ENCODE measurements at regions not wholly inside any gene's neighbourhood (a gene's known extent, or its start where the extent isn't known, plus 50 kb on each side); places are given as distances from the start of the nearest gene placed in this dataset.

GRCh38 chr10:52631146-52631545 lies 141.4 kb downstream of the MBL2 start:
- Mint-ChIP-seq H3K36me3 (ENCODE audit: low read depth) (no peaks in the 10 kb centered on the region), H3K27me3 (no peaks in the 10 kb centered on the region), H3K27ac (no peak overlapping the region), H3K4me1 (ENCODE audit: low read depth) (no peaks in the 10 kb centered on the region), H3K4me3 (no peak overlapping the region), H3K9me3 (no peaks in the 10 kb centered on the region)
- ChIA-PET CTCF (no interaction called here), POLR2A (no interaction called here)
- TF ChIP-seq, protein P1, sequence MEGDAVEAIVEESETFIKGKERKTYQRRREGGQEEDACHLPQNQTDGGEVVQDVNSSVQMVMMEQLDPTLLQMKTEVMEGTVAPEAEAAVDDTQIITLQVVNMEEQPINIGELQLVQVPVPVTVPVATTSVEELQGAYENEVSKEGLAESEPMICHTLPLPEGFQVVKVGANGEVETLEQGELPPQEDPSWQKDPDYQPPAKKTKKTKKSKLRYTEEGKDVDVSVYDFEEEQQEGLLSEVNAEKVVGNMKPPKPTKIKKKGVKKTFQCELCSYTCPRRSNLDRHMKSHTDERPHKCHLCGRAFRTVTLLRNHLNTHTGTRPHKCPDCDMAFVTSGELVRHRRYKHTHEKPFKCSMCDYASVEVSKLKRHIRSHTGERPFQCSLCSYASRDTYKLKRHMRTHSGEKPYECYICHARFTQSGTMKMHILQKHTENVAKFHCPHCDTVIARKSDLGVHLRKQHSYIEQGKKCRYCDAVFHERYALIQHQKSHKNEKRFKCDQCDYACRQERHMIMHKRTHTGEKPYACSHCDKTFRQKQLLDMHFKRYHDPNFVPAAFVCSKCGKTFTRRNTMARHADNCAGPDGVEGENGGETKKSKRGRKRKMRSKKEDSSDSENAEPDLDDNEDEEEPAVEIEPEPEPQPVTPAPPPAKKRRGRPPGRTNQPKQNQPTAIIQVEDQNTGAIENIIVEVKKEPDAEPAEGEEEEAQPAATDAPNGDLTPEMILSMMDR (IDR thresholded peaks at IDR 0.05) = no peak
- H3K27me3 ChIP-seq (ENCODE audit: control insufficient read depth in 1 of 2, insufficient read depth in 2 of 2, low read length in 2 of 2) = no peaks in the 10 kb centered on the region
- H3K27ac ChIP-seq (ENCODE audit: low read depth in 1 of 2, low read length in 2 of 2) = no peak overlapping the region
- H3K4me1 ChIP-seq (ENCODE audit: insufficient read depth, low read length) = no peaks in the 10 kb centered on the region
- H3K9me3 ChIP-seq (ENCODE audit: control insufficient read depth in 1 of 2, insufficient read depth in 1 of 2, low read length in 2 of 2) = no peaks in the 10 kb centered on the region
- no peak overlapping the region for H3K4me3 ChIP-seq (ENCODE audit: low read length)
- DNase-seq = no peak
- intact Hi-C loops (cut with DNase I, micrococcal nuclease) = no loop called here
- no peaks in the 10 kb centered on the region for H3K36me3 ChIP-seq (ENCODE audit: insufficient read depth, low read length)
- no peak for ATAC-seq (ENCODE audit: poor library complexity)

- Mint-ChIP-seq H3K4me1 (ENCODE audit: low read depth) (no peaks in the 10 kb centered on the region), H3K27me3 (no peaks in the 10 kb centered on the region), H3K9me3 (no peaks in the 10 kb centered on the region), H3K4me3 (no peak overlapping the region), H3K36me3 (ENCODE audit: low read depth) (no peaks in the 10 kb centered on the region), H3K27ac (no peak overlapping the region)
- TF ChIP-seq, protein P1 (IDR thresholded peaks at IDR 0.05) = no peak
- ChIA-PET POLR2A (no interaction called here), CTCF (no interaction called here)
- Histone ChIP-seq H3K27me3 (ENCODE audit: control insufficient read depth in 1 of 2, insufficient read depth in 2 of 2, low read length in 2 of 2) (no peaks in the 10 kb centered on the region), H3K4me3 (ENCODE audit: low read length) (no peak overlapping the region), H3K36me3 (ENCODE audit: insufficient read depth, low read length) (no peaks in the 10 kb centered on the region), H3K27ac (ENCODE audit: low read depth in 1 of 2, low read length in 2 of 2) (no peak overlapping the region), H3K9me3 (ENCODE audit: control insufficient read depth in 1 of 2, insufficient read depth in 1 of 2, low read length in 2 of 2) (no peaks in the 10 kb centered on the region), H3K4me1 (ENCODE audit: insufficient read depth, low read length) (no peaks in the 10 kb centered on the region)
- DNase-seq = no peak
- ATAC-seq (ENCODE audit: poor library complexity) = no peak
- intact Hi-C loops (cut with DNase I, micrococcal nuclease) = no loop called here
Measured at GRCh38 chr10:52631648-52632047, 140.9 kb downstream of the MBL2 start.

DNA sequence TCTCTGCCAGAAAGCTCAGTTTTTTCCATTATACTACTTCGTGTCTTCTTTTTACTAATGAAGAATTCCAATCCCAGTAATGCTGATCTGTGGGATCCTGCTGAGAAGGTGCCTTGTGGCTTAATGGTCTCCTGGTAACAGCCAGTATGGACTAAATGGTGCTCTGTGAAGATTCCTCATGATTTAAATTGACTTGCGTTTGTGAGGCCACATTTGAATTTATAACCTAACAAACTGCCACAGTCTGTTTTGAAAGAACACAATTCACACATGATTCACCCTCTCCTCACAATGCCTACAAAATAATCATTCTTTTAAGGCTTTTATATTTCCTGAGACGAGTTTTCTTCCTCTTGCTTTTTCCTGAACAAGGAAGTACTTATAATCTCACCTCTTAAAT lies 140.0 kb downstream of the MBL2 start:
- Mint-ChIP-seq H3K36me3 (ENCODE audit: low read depth) (no peaks in the 10 kb centered on the region), H3K4me1 (ENCODE audit: low read depth) (no peaks in the 10 kb centered on the region), H3K9me3 (no peaks in the 10 kb centered on the region), H3K27me3 (no peaks in the 10 kb centered on the region), H3K27ac (no peak overlapping the region), H3K4me3 (no peak overlapping the region)
- intact Hi-C loops (cut with DNase I, micrococcal nuclease) = no loop called here
- no peak overlapping the region for H3K27ac ChIP-seq (ENCODE audit: low read depth in 1 of 2, low read length in 2 of 2)
- ChIA-PET POLR2A (no interaction called here), CTCF (no interaction called here)
- no peaks in the 10 kb centered on the region for H3K36me3 ChIP-seq (ENCODE audit: insufficient read depth, low read length)
- no peaks in the 10 kb centered on the region for H3K27me3 ChIP-seq (ENCODE audit: control insufficient read depth in 1 of 2, insufficient read depth in 2 of 2, low read length in 2 of 2)
- ATAC-seq (ENCODE audit: poor library complexity) (no peak), DNase-seq (no peak)
- H3K4me3 ChIP-seq (ENCODE audit: low read length) = no peak overlapping the region
- TF ChIP-seq, protein P1 (IDR thresholded peaks at IDR 0.05) = no peak
- no peaks in the 10 kb centered on the region for H3K4me1 ChIP-seq (ENCODE audit: insufficient read depth, low read length)
- H3K9me3 ChIP-seq (ENCODE audit: control insufficient read depth in 1 of 2, insufficient read depth in 1 of 2, low read length in 2 of 2) = no peaks in the 10 kb centered on the region
